SW 1271 (cell line): ENCODE measurements at regions not wholly inside any gene's neighbourhood (a gene's known extent, or its start where the extent isn't known, plus 50 kb on each side); places are given as distances from the start of the nearest gene placed in this dataset.

Experiments used
- DNase-seq, 2 experiments: peaks; one replicate each; lab custom pipeline; 2025; lab: John Stamatoyannopoulos, UW

GRCh38 chr18:2312440-2312839 lies 258.9 kb downstream of the METTL4 start:
- no peak for DNase-seq

- no peak for DNase-seq
Measured at GRCh38 chr18:2313332-2313731, 258.0 kb downstream of the METTL4 start.

- no peak for DNase-seq
Measured at GRCh38 chr18:2316082-2316750, 255.1 kb downstream of the METTL4 start.

- DNase-seq: no peak
Measured at GRCh38 chr18:2316751-2317696, 254.3 kb downstream of the METTL4 start.

GRCh38 chr18:2324459-2324858 lies 246.8 kb downstream of the METTL4 start:
- no peak for DNase-seq

GRCh38 chr18:2325308-2325849 lies 245.9 kb downstream of the METTL4 start:
- DNase-seq: no peak

GRCh38 chr18:2325933-2326332 lies 245.4 kb downstream of the METTL4 start:
- DNase-seq: no peak

GRCh38 chr18:2326999-2327398 lies 244.3 kb downstream of the METTL4 start:
- no peak for DNase-seq

- no peak for DNase-seq
Measured at GRCh38 chr18:2330764-2331163, 240.5 kb downstream of the METTL4 start.

- DNase-seq: no peak
Measured at GRCh38 chr18:2331491-2331890, 239.8 kb downstream of the METTL4 start.

- no peak for DNase-seq
Measured at GRCh38 chr18:2336690-2337392, 234.5 kb downstream of the METTL4 start.

- no peak for DNase-seq
Measured at GRCh38 chr18:2337552-2338141, 233.7 kb downstream of the METTL4 start.

- DNase-seq: no peak
Measured at GRCh38 chr18:2338601-2339000, 232.7 kb downstream of the METTL4 start.

GRCh38 chr18:2340335-2340734 lies 231.0 kb downstream of the METTL4 start:
- DNase-seq: no peak

- no peak for DNase-seq
Measured at GRCh38 chr18:2348003-2348402, 223.3 kb downstream of the METTL4 start.

- DNase-seq: no peak
Measured at GRCh38 chr18:2351126-2351850, 220.0 kb downstream of the METTL4 start.

- DNase-seq: no peak
Measured at GRCh38 chr18:2354292-2354691, 217.0 kb downstream of the METTL4 start.

- DNase-seq: no peak
Measured at GRCh38 chr18:2356906-2357305, 214.4 kb downstream of the METTL4 start.

- no peak for DNase-seq
Measured at GRCh38 chr18:2360861-2361260, 210.4 kb downstream of the METTL4 start.

- DNase-seq: no peak
Measured at GRCh38 chr18:2368102-2368501, 203.2 kb downstream of the METTL4 start.

- no peak for DNase-seq
Measured at GRCh38 chr18:2376707-2377106, 194.6 kb downstream of the METTL4 start.
